DND-41 (cell line): ENCODE measurements at regions not wholly inside any gene's neighbourhood (a gene's known extent, or its start where the extent isn't known, plus 50 kb on each side); places are given as distances from the start of the nearest gene placed in this dataset.

ENCODE experiments used
- ATAC-seq: fragments of 200-7000 bp; cut with Tn5 transposase; 3 replicates; pipeline ENCODE4 v1.9.1; 2021; ENCODE audit warnings: low read depth; ENCODE audit not compliant: insufficient read depth
- DNase-seq: peaks from one replicate; pipeline ENCODE4 v3.0.0-alpha.2; 2020
- H2AFZ ChIP-seq: 2 replicates; pipeline ENCODE4 v1.6.0; 2012; ENCODE audit warnings: low read depth, low read length
- H3K27ac ChIP-seq: 2 replicates; pipeline ENCODE4 v1.5.1; 2012; ENCODE audit warnings: low read length, inconsistent platforms
- H3K27me3 ChIP-seq: fragments of 200-600 bp; sonication (generic); 2 replicates; pipeline ENCODE4 v1.6.0; 2012; ENCODE audit warnings: low read length, mild to moderate bottlenecking, inconsistent platforms; ENCODE audit not compliant: insufficient read depth, poor library complexity
- H3K36me3 ChIP-seq: 2 replicates; pipeline ENCODE4 v1.5.1; 2012; ENCODE audit warnings: low read length, inconsistent platforms; ENCODE audit not compliant: insufficient read depth
- H3K4me1 ChIP-seq: 2 replicates; pipeline ENCODE4 v1.5.1; 2012; ENCODE audit warnings: mild to moderate bottlenecking, low read length; ENCODE audit not compliant: insufficient read depth
- H3K4me2 ChIP-seq: 2 replicates; pipeline ENCODE4 v1.6.0; 2012; ENCODE audit warnings: mild to moderate bottlenecking, moderate library complexity, low read length, inconsistent platforms; ENCODE audit not compliant: insufficient read depth
- H3K4me3 ChIP-seq, 2 experiments: fragments of 200-600 bp in 1 of 2; shearing (Covaris generic) in 1 of 2; 2 replicates each; pipeline ENCODE4 v1.5.1; 2012 to 2016; ENCODE audit warnings: inconsistent platforms in 2 of 2, low read length in 2 of 2, mild to moderate bottlenecking in 2 of 2, low read depth in 1 of 2, moderate library complexity in 1 of 2
- H3K79me2 ChIP-seq: 2 replicates; pipeline ENCODE4 v1.6.0; 2012; ENCODE audit warnings: low read length, inconsistent platforms; ENCODE audit not compliant: insufficient read depth
- H3K9ac ChIP-seq: 2 replicates; pipeline ENCODE4 v1.6.0; 2012; ENCODE audit warnings: low read depth, mild to moderate bottlenecking, inconsistent platforms, low read length, moderate library complexity
- H3K9me3 ChIP-seq: 2 replicates; pipeline ENCODE4 v1.5.1; 2012; ENCODE audit warnings: low read length, moderate library complexity, mild to moderate bottlenecking, inconsistent platforms; ENCODE audit not compliant: insufficient read depth, severe bottlenecking
- H4K20me1 ChIP-seq: 2 replicates; pipeline ENCODE4 v1.6.0; 2012; ENCODE audit warnings: low read length; ENCODE audit not compliant: insufficient read depth
- CTCF ChIP-seq: IDR thresholded peaks from 2 replicates; pipeline ENCODE4 v1.5.1; 2012; ENCODE audit warnings: borderline replicate concordance, low read length, moderate library complexity, mild to moderate bottlenecking; ENCODE audit not compliant: poor library complexity, severe bottlenecking; ENCODE audit errors: extremely low read depth
- EZH2 ChIP-seq: IDR thresholded peaks from 3 replicates; pipeline ENCODE4 v1.6.1; 2012; ENCODE audit warnings: borderline replicate concordance, low read depth, mild to moderate bottlenecking, moderate library complexity, low read length, inconsistent platforms; ENCODE audit not compliant: severe bottlenecking

- no peak overlapping the region for H3K4me2 ChIP-seq
- H3K79me2 ChIP-seq: no peaks in the 10 kb centered on the region
- no peaks in the 10 kb centered on the region for H4K20me1 ChIP-seq
- H3K9ac ChIP-seq: no peak overlapping the region
- H2AFZ ChIP-seq: no peak overlapping the region
- no peaks in the 10 kb centered on the region for H3K4me1 ChIP-seq
- TF ChIP-seq CTCF: no peak
- no peak for TF ChIP-seq EZH2
- H3K36me3 ChIP-seq: no peaks in the 10 kb centered on the region
- ATAC-seq (no peak), DNase-seq (no peak)
- H3K4me3 ChIP-seq: no peak overlapping the region
- no peaks in the 10 kb centered on the region for H3K9me3 ChIP-seq
- no peak overlapping the region for H3K27ac ChIP-seq
- H3K27me3 ChIP-seq: no peaks in the 10 kb centered on the region
Measured at GRCh38 chr4:167424341-167425256, 190.3 kb upstream of the SPOCK3 start.

- no peak overlapping the region for H3K4me3 ChIP-seq
- no peaks in the 10 kb centered on the region for H3K4me1 ChIP-seq
- no peaks in the 10 kb centered on the region for H3K36me3 ChIP-seq
- H3K4me2 ChIP-seq: no peak overlapping the region
- TF ChIP-seq EZH2 (no peak), CTCF (no peak)
- no peaks in the 10 kb centered on the region for H3K9me3 ChIP-seq
- ATAC-seq (no peak), DNase-seq (no peak)
- H2AFZ ChIP-seq: no peak overlapping the region
- no peak overlapping the region for H3K9ac ChIP-seq
- no peaks in the 10 kb centered on the region for H4K20me1 ChIP-seq
- no peak overlapping the region for H3K27ac ChIP-seq
- no peaks in the 10 kb centered on the region for H3K27me3 ChIP-seq
- H3K79me2 ChIP-seq: no peaks in the 10 kb centered on the region
Measured at GRCh38 chr4:167428156-167428555, 193.9 kb upstream of the SPOCK3 start.

- H2AFZ ChIP-seq: no peak overlapping the region
- no peaks in the 10 kb centered on the region for H3K4me1 ChIP-seq
- H4K20me1 ChIP-seq: no peaks in the 10 kb centered on the region
- TF ChIP-seq EZH2: no peak
- TF ChIP-seq CTCF: no peak
- H3K4me3 ChIP-seq: no peak overlapping the region
- no peaks in the 10 kb centered on the region for H3K9me3 ChIP-seq
- ATAC-seq (no peak), DNase-seq (no peak)
- no peaks in the 10 kb centered on the region for H3K36me3 ChIP-seq
- H3K4me2 ChIP-seq: no peak overlapping the region
- H3K9ac ChIP-seq: no peak overlapping the region
- H3K79me2 ChIP-seq: no peaks in the 10 kb centered on the region
- H3K27me3 ChIP-seq: no peaks in the 10 kb centered on the region
- no peak overlapping the region for H3K27ac ChIP-seq
Measured at GRCh38 chr4:167431371-167431770, 197.1 kb upstream of the SPOCK3 start.
